H9 (cell line): ENCODE measurements at regions not wholly inside any gene's neighbourhood (a gene's known extent, or its start where the extent isn't known, plus 50 kb on each side); places are given as distances from the start of the nearest gene placed in this dataset.

ENCODE experiments used
- DNase-seq: peaks from one replicate; pipeline ENCODE4 v3.0.0-alpha.2; 2017
- H2AFZ ChIP-seq: one replicate; pipeline ENCODE4 v1.6.1; 2013; ENCODE audit warnings: mild to moderate bottlenecking, low read length, control low read depth, moderate library complexity
- H2AK5ac ChIP-seq: 2 replicates; pipeline ENCODE4 v1.6.1; 2013; ENCODE audit warnings: low read length, control low read depth, mixed read lengths; ENCODE audit not compliant: insufficient read length
- H2BK120ac ChIP-seq: one replicate; pipeline ENCODE4 v1.6.1; 2013; ENCODE audit warnings: low read depth, mild to moderate bottlenecking, low read length, control low read depth, inconsistent platforms; ENCODE audit not compliant: poor library complexity, severe bottlenecking
- H2BK12ac ChIP-seq: 2 replicates; pipeline ENCODE4 v1.6.1; 2013; ENCODE audit warnings: low read length, control low read depth, mixed read lengths, low read depth; ENCODE audit not compliant: insufficient read length
- H2BK15ac ChIP-seq: 2 replicates; pipeline ENCODE4 v1.6.1; 2013; ENCODE audit warnings: low read depth, low read length, control low read depth
- H2BK20ac ChIP-seq: one replicate; pipeline ENCODE4 v1.6.1; 2013; ENCODE audit warnings: low read depth, mild to moderate bottlenecking, low read length, control low read depth, inconsistent platforms; ENCODE audit not compliant: poor library complexity, severe bottlenecking
- H2BK5ac ChIP-seq: 2 replicates; pipeline ENCODE4 v1.6.1; 2013; ENCODE audit warnings: low read length, control low read depth, mixed read lengths; ENCODE audit not compliant: insufficient read length
- H3K14ac ChIP-seq: 2 replicates; pipeline ENCODE4 v1.6.1; 2013; ENCODE audit warnings: low read length, control low read depth; ENCODE audit not compliant: insufficient read depth
- H3K18ac ChIP-seq: 2 replicates; pipeline ENCODE4 v1.6.1; 2013; ENCODE audit warnings: low read depth, mild to moderate bottlenecking, mixed read lengths, low read length, control low read depth; ENCODE audit not compliant: insufficient read length
- H3K23ac ChIP-seq: 2 replicates; pipeline ENCODE4 v1.6.1; 2013; ENCODE audit warnings: low read length, control low read depth, mixed read lengths, low read depth; ENCODE audit not compliant: insufficient read length
- H3K23me2 ChIP-seq: 2 replicates; pipeline ENCODE4 v1.6.1; 2013; ENCODE audit warnings: low read depth, mild to moderate bottlenecking, mixed read lengths, low read length, control low read depth; ENCODE audit not compliant: insufficient read length, poor library complexity, severe bottlenecking
- H3K27ac ChIP-seq: 2 replicates; pipeline ENCODE4 v1.5.1; 2013; ENCODE audit warnings: low read length, control low read depth, mixed read lengths, low read depth; ENCODE audit not compliant: insufficient read length
- H3K27me3 ChIP-seq: 2 replicates; pipeline ENCODE4 v1.6.1; 2013; ENCODE audit warnings: low read length, control low read depth, inconsistent platforms; ENCODE audit not compliant: insufficient read depth
- H3K4ac ChIP-seq: 2 replicates; pipeline ENCODE4 v1.6.1; 2013; ENCODE audit warnings: low read depth, mild to moderate bottlenecking, control low read depth, inconsistent platforms, low read length, moderate library complexity
- H3K4me1 ChIP-seq: 2 replicates; pipeline ENCODE4 v1.6.1; 2013; ENCODE audit warnings: low read length, control low read depth, inconsistent platforms; ENCODE audit not compliant: insufficient read depth
- H3K4me2 ChIP-seq: 2 replicates; pipeline ENCODE4 v1.6.1; 2013; ENCODE audit warnings: low read length, control low read depth, mixed read lengths; ENCODE audit not compliant: insufficient read length, insufficient read depth
- H3K56ac ChIP-seq: 2 replicates; pipeline ENCODE4 v1.6.1; 2013; ENCODE audit warnings: low read depth, mild to moderate bottlenecking, mixed read lengths, low read length, control low read depth; ENCODE audit not compliant: insufficient read length
- H3K79me1 ChIP-seq: 2 replicates; pipeline ENCODE4 v1.6.1; 2013; ENCODE audit warnings: low read depth, mild to moderate bottlenecking, moderate library complexity, low read length, control low read depth, inconsistent platforms; ENCODE audit not compliant: insufficient read depth, poor library complexity, severe bottlenecking
- H3K79me2 ChIP-seq: 2 replicates; pipeline ENCODE4 v1.6.1; 2013; ENCODE audit warnings: low read length, control low read depth, inconsistent platforms; ENCODE audit not compliant: insufficient read depth
- H3K9ac ChIP-seq: 2 replicates; pipeline ENCODE4 v1.6.1; 2013; ENCODE audit warnings: low read length, control low read depth, mixed read lengths; ENCODE audit not compliant: insufficient read length; ENCODE audit errors: extremely low read depth
- H3K9me3 ChIP-seq: one replicate; pipeline ENCODE4 v1.6.1; 2013; ENCODE audit warnings: low read depth, low read length, inconsistent platforms; ENCODE audit not compliant: control insufficient read depth
- H3T11ph ChIP-seq: one replicate; pipeline ENCODE4 v1.6.1; 2013; ENCODE audit warnings: mild to moderate bottlenecking, low read length, control low read depth, inconsistent platforms
- H4K20me1 ChIP-seq: one replicate; pipeline ENCODE4 v1.6.1; 2013; ENCODE audit not compliant: control insufficient read depth, insufficient read length, insufficient read depth
- H4K5ac ChIP-seq: 2 replicates; pipeline ENCODE4 v1.6.1; 2013; ENCODE audit warnings: low read depth, mild to moderate bottlenecking, mixed read lengths, low read length, control low read depth; ENCODE audit not compliant: insufficient read length
- H4K8ac ChIP-seq: replicated peaks from 2 replicates; pipeline ENCODE4 v1.6.1; 2013; ENCODE audit warnings: low read length, control low read depth, mixed read lengths, low read depth; ENCODE audit not compliant: insufficient read length
- H4K91ac ChIP-seq: 2 replicates; pipeline ENCODE4 v1.6.1; 2013; ENCODE audit warnings: low read depth, mild to moderate bottlenecking, moderate library complexity, mixed read lengths, low read length, control low read depth; ENCODE audit not compliant: insufficient read length
- H3K27ac Mint-ChIP-seq, 3 experiments: 2 replicates in 2 of 3; 3 replicates in 1 of 3; pipeline ENCODE4 v1.8.0; 2020 to 2021; ENCODE audit warnings: mixed read lengths in 3 of 3, mild to moderate bottlenecking in 1 of 3, moderate library complexity in 1 of 3
- H3K27me3 Mint-ChIP-seq: 2 replicates; pipeline ENCODE4 v1.8.0; 2021; ENCODE audit warnings: low read depth, mild to moderate bottlenecking, moderate library complexity, mixed read lengths
- H3K36me3 Mint-ChIP-seq, 3 experiments: 2 replicates in 2 of 3; 3 replicates in 1 of 3; pipeline ENCODE4 v1.8.0; 2020 to 2021; ENCODE audit warnings: low read depth in 3 of 3, mixed read lengths in 3 of 3; ENCODE audit not compliant: insufficient read depth in 1 of 3
- H3K4me1 Mint-ChIP-seq, 2 experiments: 2 replicates each; pipeline ENCODE4 v1.8.0; 2020; ENCODE audit warnings: mixed read lengths in 2 of 2
- H3K4me3 Mint-ChIP-seq, 2 experiments: 2 replicates in 1 of 2; 3 replicates in 1 of 2; pipeline ENCODE4 v1.8.0; 2020 to 2021; ENCODE audit warnings: mild to moderate bottlenecking in 2 of 2, mixed read lengths in 2 of 2, moderate library complexity in 1 of 2
- H3K9me3 Mint-ChIP-seq, 2 experiments: 2 replicates in 1 of 2; 3 replicates in 1 of 2; pipeline ENCODE4 v1.8.0; 2020; ENCODE audit warnings: mild to moderate bottlenecking in 2 of 2, mixed read lengths in 2 of 2, moderate library complexity in 1 of 2
- CTCF ChIP-seq: fragments of 200-600 bp; sonication (generic); conservative IDR thresholded peaks from 3 replicates; pipeline ENCODE4 v1.8.0; 2021; ENCODE audit warnings: antibody characterized with exemption, mild to moderate bottlenecking

GRCh38 chr14:33859306-33859705 is 91.6 kb downstream of the EGLN3 start:
- TF ChIP-seq CTCF, result no peak
- Histone ChIP-seq H3K79me1 (no peaks in the 10 kb centered on the region), H3K79me2 (no peaks in the 10 kb centered on the region), H3K4me2 (no peak overlapping the region), H3K23ac (no peak overlapping the region), H3K18ac (no peak overlapping the region), H3K27ac (no peak overlapping the region), H4K8ac (no peak overlapping the region), H2AK5ac (no peak overlapping the region), H3K27me3 (no peaks in the 10 kb centered on the region), H2AFZ (no peak overlapping the region), H3K9ac (no peak overlapping the region), H4K91ac (no peak overlapping the region), H3K14ac (no peak overlapping the region), H2BK15ac (no peak overlapping the region), H2BK120ac (no peak overlapping the region), H3K4me1 (no peaks in the 10 kb centered on the region; the same call in 1 of the 2 replicates), H3K4ac (no peak overlapping the region), H4K20me1 (no peaks in the 10 kb centered on the region), H3K9me3 (no peaks in the 10 kb centered on the region), H2BK5ac (no peak overlapping the region), H2BK12ac (no peak overlapping the region), H3K56ac (no peak overlapping the region), H2BK20ac (no peak overlapping the region), H4K5ac (no peak overlapping the region), H3K23me2 (no peaks in the 10 kb centered on the region), H3T11ph (no peak overlapping the region)
- Mint-ChIP-seq H3K27ac (no peak overlapping the region), H3K27me3 (no peaks in the 10 kb centered on the region; the same call in 1 of the 2 replicates), H3K4me3 (no peak overlapping the region), H3K9me3 (no peaks in the 10 kb centered on the region), H3K4me1 (peaks cover 5 to 7% of the 10 kb centered on the region in 2 experiments; a peak in 3 of 4 replicates), H3K36me3 (no peaks in the 10 kb centered on the region; a peak in 1 of 7 replicates)
- no peak for DNase-seq
